ENCODE measurements at regions not wholly inside any gene's neighbourhood (a gene's known extent, or its start where the extent isn't known, plus 50 kb on each side); places are given as distances from the start of the nearest gene placed in this dataset.

DNA sequence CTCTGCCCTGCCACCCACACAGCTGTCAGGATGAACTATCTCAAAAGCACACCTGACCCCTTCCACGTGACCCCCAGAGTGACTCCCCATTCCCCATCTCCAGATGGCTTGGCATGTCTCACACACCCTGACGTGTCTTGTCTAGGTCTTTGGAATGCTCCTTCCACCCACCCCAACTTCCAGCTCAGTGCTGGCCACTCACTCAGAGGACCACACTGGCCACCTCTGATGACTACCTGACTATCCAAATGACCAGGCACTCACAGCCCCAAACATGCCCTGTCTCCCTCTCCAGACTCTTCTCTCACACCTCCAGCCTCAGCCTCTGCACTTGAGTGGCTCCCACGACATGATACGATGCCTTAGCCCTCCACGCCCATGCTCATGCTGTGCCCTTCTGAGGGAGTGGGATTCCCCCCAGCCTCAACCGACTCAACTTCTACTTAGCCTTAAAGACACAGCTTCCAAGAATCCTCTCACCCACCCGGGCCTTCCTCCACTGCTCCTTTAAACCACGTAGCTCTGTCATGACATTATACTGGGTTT, 259.4 kb downstream of the BUD13 start:
- TF ChIP-seq POLR2A (IDR thresholded peaks at IDR 0.05): no peak
- no peak for TF ChIP-seq POLR2AphosphoS5 (IDR thresholded peaks at IDR 0.05)
- TF ChIP-seq, protein P1, sequence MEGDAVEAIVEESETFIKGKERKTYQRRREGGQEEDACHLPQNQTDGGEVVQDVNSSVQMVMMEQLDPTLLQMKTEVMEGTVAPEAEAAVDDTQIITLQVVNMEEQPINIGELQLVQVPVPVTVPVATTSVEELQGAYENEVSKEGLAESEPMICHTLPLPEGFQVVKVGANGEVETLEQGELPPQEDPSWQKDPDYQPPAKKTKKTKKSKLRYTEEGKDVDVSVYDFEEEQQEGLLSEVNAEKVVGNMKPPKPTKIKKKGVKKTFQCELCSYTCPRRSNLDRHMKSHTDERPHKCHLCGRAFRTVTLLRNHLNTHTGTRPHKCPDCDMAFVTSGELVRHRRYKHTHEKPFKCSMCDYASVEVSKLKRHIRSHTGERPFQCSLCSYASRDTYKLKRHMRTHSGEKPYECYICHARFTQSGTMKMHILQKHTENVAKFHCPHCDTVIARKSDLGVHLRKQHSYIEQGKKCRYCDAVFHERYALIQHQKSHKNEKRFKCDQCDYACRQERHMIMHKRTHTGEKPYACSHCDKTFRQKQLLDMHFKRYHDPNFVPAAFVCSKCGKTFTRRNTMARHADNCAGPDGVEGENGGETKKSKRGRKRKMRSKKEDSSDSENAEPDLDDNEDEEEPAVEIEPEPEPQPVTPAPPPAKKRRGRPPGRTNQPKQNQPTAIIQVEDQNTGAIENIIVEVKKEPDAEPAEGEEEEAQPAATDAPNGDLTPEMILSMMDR (IDR thresholded peaks at IDR 0.05): no peak
- TF ChIP-seq EP300 (IDR thresholded peaks at IDR 0.05): no peak
- 60 to 68% methylated on average over 5 to 6 of the region's 8 CpGs for WGBS, 2 donors (ENCODE audit: low coverage in 1 of 2)
- Histone ChIP-seq H3K36me3 (no peaks in the 10 kb centered on the region), H3K9me3 (no peaks in the 10 kb centered on the region), H3K27ac (no peak overlapping the region), H3K27me3 (peaks cover 34% of the 10 kb centered on the region), H3K4me3 (no peak overlapping the region), H3K4me1 (no peaks in the 10 kb centered on the region)
- ATAC-seq: no peak

DNA sequence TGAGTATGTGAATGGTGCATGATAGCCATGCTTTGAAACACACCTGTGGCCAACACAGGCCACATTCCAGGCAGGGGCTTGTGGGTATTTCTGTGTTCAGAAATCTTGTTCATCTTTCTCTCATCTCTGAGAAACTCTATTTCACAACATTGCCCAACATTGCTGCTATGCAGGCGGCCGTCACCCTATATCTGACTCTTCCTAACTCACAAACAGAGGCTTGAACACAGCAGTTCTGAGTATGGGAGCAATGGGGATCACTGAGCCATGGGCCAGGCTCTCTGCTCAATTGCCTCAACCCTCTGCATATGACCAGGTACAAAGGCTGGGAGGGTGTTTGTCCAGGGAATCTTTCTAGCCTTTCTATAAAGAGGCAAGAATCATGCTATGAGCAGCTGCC, 259.9 kb downstream of the BUD13 start:
- no peaks in the 10 kb centered on the region for H3K36me3 ChIP-seq
- peaks cover 40% of the 10 kb centered on the region for H3K27me3 ChIP-seq
- WGBS, 2 donors (ENCODE audit: low coverage in 1 of 2): 76% methylated on average over 2 of the region's 2 CpGs; no CpG with 5 or more reads in 1 of the 2 donors
- ATAC-seq: no peak
- no peak overlapping the region for H3K27ac ChIP-seq
- no peaks in the 10 kb centered on the region for H3K4me1 ChIP-seq
- H3K4me3 ChIP-seq: no peak overlapping the region
- H3K9me3 ChIP-seq: no peaks in the 10 kb centered on the region
- TF ChIP-seq EP300 (IDR thresholded peaks at IDR 0.05): no peak
- TF ChIP-seq POLR2AphosphoS5 (IDR thresholded peaks at IDR 0.05): no peak
- no peak for TF ChIP-seq POLR2A (IDR thresholded peaks at IDR 0.05)
- TF ChIP-seq, protein P1 (IDR thresholded peaks at IDR 0.05): no peak

DNA sequence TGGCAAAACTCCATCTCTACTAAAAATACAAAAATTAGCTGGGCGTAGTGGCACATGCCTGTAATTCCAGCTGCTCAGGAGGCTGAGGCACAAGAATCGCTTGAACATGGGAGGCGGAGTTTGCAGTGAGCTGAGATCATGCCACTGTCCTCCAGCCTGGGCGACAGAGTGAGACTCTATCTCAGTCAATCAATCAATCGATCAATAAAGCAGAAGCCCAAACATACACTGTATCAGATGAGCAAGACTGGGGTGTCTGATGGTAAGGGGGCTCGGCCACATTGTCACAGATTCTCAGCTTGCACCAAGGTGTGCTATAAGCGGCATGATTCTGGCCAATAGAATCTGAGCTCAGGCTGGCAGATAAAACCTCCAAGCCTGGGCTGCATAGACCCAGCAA, 261.1 kb downstream of the BUD13 start:
- no peak for TF ChIP-seq POLR2A (IDR thresholded peaks at IDR 0.05)
- no peak for TF ChIP-seq POLR2AphosphoS5 (IDR thresholded peaks at IDR 0.05)
- no peak for TF ChIP-seq EP300 (IDR thresholded peaks at IDR 0.05)
- TF ChIP-seq, protein P1 (IDR thresholded peaks at IDR 0.05): no peak
- Histone ChIP-seq H3K27me3 (peaks cover 51% of the 10 kb centered on the region), H3K36me3 (no peaks in the 10 kb centered on the region), H3K27ac (no peak overlapping the region), H3K4me3 (no peak overlapping the region), H3K9me3 (no peaks in the 10 kb centered on the region), H3K4me1 (no peaks in the 10 kb centered on the region)
- no peak for ATAC-seq
- 58 to 81% methylated on average over 5 of the region's 7 CpGs for WGBS, 2 donors (ENCODE audit: low coverage in 1 of 2)

DNA sequence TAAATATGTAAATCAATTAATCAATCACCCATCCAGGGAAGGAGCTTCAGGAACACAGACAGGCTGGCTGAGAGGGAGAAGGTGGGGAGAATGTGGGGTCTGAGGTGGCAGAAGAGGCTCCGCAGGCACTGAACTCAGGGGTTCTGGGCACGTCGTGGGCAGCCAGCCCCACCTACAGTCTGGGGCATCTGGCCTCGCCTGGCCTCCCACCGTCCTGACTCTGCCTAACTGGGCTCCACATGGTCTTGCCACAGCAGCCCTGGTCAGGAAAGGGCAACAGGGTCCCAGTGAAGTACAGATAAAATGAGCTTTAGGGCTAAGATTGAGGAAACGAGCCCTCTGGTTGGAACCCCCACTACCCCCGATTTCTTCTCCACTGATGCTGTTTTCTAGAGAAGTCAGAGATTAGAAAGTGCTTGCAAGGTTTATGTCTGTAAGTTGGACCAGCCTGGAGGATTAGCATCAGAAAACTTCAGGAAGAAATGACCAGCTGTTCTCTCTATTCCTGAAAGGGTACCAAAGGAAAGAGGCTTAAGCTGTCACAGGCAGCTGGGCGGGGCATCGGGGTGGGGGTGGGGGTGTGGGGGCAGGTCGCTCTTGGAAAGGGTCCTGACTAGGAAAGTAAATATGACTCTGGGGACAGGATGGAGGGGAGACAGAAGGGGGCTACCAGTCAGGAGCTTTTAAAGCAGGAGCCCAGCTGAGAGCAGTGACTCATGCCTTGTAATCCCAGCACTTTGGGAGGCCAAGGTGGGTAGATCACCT, 261.7 kb downstream of the BUD13 start:
- Histone ChIP-seq H3K27ac (no peak overlapping the region), H3K4me3 (no peak overlapping the region), H3K36me3 (no peaks in the 10 kb centered on the region), H3K27me3 (peaks cover 57% of the 10 kb centered on the region), H3K4me1 (no peaks in the 10 kb centered on the region), H3K9me3 (no peaks in the 10 kb centered on the region)
- 41 to 78% methylated on average over 5 to 6 of the region's 10 CpGs for WGBS, 2 donors (ENCODE audit: low coverage in 1 of 2)
- no peak for TF ChIP-seq POLR2AphosphoS5 (IDR thresholded peaks at IDR 0.05)
- TF ChIP-seq EP300 (IDR thresholded peaks at IDR 0.05): no peak
- TF ChIP-seq, protein P1 (IDR thresholded peaks at IDR 0.05): no peak
- no peak for TF ChIP-seq POLR2A (IDR thresholded peaks at IDR 0.05)
- no peak for ATAC-seq

DNA sequence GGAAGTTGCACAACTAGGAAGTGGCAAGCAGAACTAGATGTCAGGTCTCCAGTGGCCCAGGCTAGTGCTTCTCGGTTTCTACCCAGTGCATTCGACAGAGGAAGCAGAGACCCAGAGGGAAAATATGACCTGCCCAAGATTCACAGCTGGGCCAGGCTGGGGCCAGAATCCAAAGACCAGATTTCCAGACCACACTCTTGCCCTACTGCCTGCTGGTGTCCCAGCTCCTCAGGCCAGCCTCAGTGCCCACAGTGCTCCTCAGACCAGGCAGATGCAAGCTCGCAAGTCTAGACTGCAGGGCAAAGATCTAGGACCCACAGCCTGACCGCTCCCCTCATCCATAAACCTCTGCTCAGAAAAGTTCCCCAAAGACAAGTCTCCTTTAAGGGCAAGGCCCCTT, 262.6 kb downstream of the BUD13 start:
- Histone ChIP-seq H3K27ac (no peak overlapping the region), H3K27me3 (peaks cover 66% of the 10 kb centered on the region), H3K9me3 (no peaks in the 10 kb centered on the region), H3K36me3 (no peaks in the 10 kb centered on the region), H3K4me3 (no peak overlapping the region), H3K4me1 (no peaks in the 10 kb centered on the region)
- WGBS, 2 donors (ENCODE audit: low coverage in 1 of 2): 60 to 72% methylated on average over 1 to 2 of the region's 4 CpGs
- no peak for ATAC-seq
- TF ChIP-seq EP300 (IDR thresholded peaks at IDR 0.05) (no peak), POLR2AphosphoS5 (IDR thresholded peaks at IDR 0.05) (no peak), POLR2A (IDR thresholded peaks at IDR 0.05) (no peak)
- TF ChIP-seq, protein P1 (IDR thresholded peaks at IDR 0.05): no peak

All from gastroesophageal sphincter (tissue), 4 donors.